T-helper 1 cell treated with Interleukin-12 subunit alpha and Interleukin-12 subunit beta and Interleukin-4 antibody, amounts not matched to agents 30 μg/mL and 1 μg/mL, for 36 hours (primary cell): ENCODE measurements at regions not wholly inside any gene's neighbourhood (a gene's known extent, or its start where the extent isn't known, plus 50 kb on each side); places are given as distances from the start of the nearest gene placed in this dataset.

Experiments
- H3K27ac Mint-ChIP-seq: one replicate; pipeline ENCODE4 v1.8.0; 2021; ENCODE audit warnings: mild to moderate bottlenecking, mixed read lengths
- H3K27me3 Mint-ChIP-seq: one replicate; pipeline ENCODE4 v1.8.0; 2021; ENCODE audit warnings: low read depth, mixed read lengths
- H3K36me3 Mint-ChIP-seq: one replicate; pipeline ENCODE4 v1.8.0; 2021; ENCODE audit warnings: low read depth, mixed read lengths
- H3K4me1 Mint-ChIP-seq: one replicate; pipeline ENCODE4 v1.8.0; 2021; ENCODE audit warnings: low read depth, mixed read lengths
- H3K4me3 Mint-ChIP-seq: one replicate; pipeline ENCODE4 v1.8.0; 2021; ENCODE audit warnings: mild to moderate bottlenecking, moderate library complexity, mixed read lengths
- H3K9me3 Mint-ChIP-seq: one replicate; pipeline ENCODE4 v1.8.0; 2021; ENCODE audit warnings: mixed read lengths

DNA sequence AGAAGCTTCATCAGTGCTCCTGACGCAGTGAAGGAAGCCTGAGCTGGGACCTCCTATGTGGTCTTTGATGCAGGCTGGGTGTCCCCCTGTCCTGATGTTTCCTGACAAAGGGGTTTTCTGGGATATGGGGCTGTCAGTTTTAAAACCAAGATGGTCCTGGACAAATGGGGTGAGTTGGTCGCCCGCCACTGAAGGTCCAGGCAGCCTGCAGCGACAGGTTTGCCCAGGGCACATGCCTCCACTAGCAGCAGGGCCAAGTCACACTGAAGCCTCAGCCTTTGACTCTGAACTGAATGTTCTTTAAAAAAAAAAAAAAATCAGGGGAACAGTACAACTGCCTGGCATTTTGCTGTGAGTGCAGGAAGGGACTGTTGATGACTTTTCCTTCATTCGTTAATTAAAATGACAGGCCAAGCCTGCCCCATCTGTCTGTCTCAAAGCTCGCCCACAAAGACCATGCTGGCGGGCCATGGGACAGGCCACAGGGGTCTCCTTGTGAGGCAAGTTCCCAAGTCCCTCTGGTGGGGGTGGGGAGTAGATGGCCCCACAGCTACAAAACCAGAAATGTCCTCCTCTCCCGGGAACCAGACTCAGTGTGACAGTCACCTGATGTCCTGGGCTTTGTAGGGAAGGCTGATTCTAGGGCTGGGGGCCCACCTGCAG, 274.8 kb downstream of the CTTN start:
- Mint-ChIP-seq H3K27ac (no peak overlapping the region), H3K4me1 (no peaks in the 10 kb centered on the region), H3K27me3 (no peaks in the 10 kb centered on the region), H3K4me3 (no peak overlapping the region), H3K9me3 (no peaks in the 10 kb centered on the region), H3K36me3 (no peaks in the 10 kb centered on the region)

GRCh38 chr11:70674605-70675004, 276.3 kb downstream of the CTTN start:
- Mint-ChIP-seq H3K4me3 (no peak overlapping the region), H3K36me3 (no peaks in the 10 kb centered on the region), H3K9me3 (no peaks in the 10 kb centered on the region), H3K27ac (no peak overlapping the region), H3K4me1 (no peaks in the 10 kb centered on the region), H3K27me3 (no peaks in the 10 kb centered on the region)

GRCh38 chr11:70675697-70676374, 277.5 kb downstream of the CTTN start:
- no peaks in the 10 kb centered on the region for H3K27me3 Mint-ChIP-seq
- H3K27ac Mint-ChIP-seq = no peak overlapping the region
- H3K9me3 Mint-ChIP-seq = no peaks in the 10 kb centered on the region
- no peak overlapping the region for H3K4me3 Mint-ChIP-seq
- H3K4me1 Mint-ChIP-seq = no peaks in the 10 kb centered on the region
- no peaks in the 10 kb centered on the region for H3K36me3 Mint-ChIP-seq

GRCh38 chr11:70677232-70677916, 279.0 kb downstream of the CTTN start:
- Mint-ChIP-seq H3K4me1 (no peaks in the 10 kb centered on the region), H3K4me3 (no peak overlapping the region), H3K27ac (no peak overlapping the region), H3K27me3 (no peaks in the 10 kb centered on the region), H3K36me3 (no peaks in the 10 kb centered on the region), H3K9me3 (no peaks in the 10 kb centered on the region)

GRCh38 chr11:70678931-70679900, 280.9 kb downstream of the CTTN start:
- Mint-ChIP-seq H3K9me3 (no peaks in the 10 kb centered on the region), H3K4me1 (no peaks in the 10 kb centered on the region), H3K27ac (no peak overlapping the region), H3K4me3 (no peak overlapping the region), H3K36me3 (no peaks in the 10 kb centered on the region), H3K27me3 (no peaks in the 10 kb centered on the region)

DNA sequence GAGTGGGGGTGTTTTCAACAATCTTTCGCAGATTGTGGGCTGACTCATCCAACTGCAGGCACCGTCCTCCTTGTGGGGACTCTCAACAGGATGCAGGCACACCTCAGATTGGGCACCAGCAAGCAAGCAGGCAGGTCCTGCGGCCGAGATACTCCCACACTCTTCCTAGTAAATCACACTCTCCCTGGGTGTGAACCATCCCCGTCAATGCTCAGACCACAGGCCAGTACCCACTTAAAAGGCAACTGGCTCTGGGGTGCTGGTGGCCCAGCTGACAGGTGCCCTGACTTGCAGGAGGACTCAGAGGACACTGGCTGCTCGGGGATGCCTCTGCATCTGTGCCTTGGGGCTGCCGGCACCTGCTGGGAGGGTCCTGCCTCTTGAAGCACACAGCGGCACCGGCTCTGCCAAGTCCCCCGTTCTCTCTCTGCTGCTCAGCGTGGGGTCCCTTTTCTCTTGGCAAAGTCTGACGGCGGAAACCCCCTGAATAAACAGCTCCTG, 282.5 kb downstream of the CTTN start:
- Mint-ChIP-seq H3K36me3 (no peaks in the 10 kb centered on the region), H3K4me1 (no peaks in the 10 kb centered on the region), H3K4me3 (no peak overlapping the region), H3K27ac (no peak overlapping the region), H3K27me3 (no peaks in the 10 kb centered on the region), H3K9me3 (no peaks in the 10 kb centered on the region)

DNA sequence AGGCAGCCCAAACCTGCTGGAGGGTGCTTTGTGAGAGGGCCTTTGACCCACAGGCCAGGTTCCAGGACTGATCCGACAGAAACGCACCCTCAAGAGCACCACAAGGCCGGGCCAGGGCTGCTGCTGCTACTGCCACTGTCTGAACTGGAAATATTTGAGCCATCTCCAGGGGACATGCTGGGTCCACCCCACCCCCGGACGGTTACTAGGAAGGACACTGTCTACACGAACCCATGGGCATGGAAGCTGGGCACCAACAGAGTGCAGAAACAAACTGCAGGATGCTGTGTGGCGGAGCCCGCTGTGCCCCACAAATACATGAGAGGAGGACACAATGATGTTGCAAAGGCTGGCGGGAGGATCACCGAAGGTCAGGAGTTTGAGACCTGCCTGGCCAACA, 283.7 kb downstream of the CTTN start:
- Mint-ChIP-seq H3K9me3 (no peaks in the 10 kb centered on the region), H3K27ac (no peak overlapping the region), H3K27me3 (no peaks in the 10 kb centered on the region), H3K4me1 (no peaks in the 10 kb centered on the region), H3K36me3 (no peaks in the 10 kb centered on the region), H3K4me3 (no peak overlapping the region)

- Mint-ChIP-seq H3K27me3 (no peaks in the 10 kb centered on the region), H3K36me3 (no peaks in the 10 kb centered on the region), H3K4me1 (no peaks in the 10 kb centered on the region), H3K27ac (no peak overlapping the region), H3K9me3 (no peaks in the 10 kb centered on the region), H3K4me3 (no peak overlapping the region)
Measured at GRCh38 chr11:70682760-70683159, 284.4 kb downstream of the CTTN start.

- Mint-ChIP-seq H3K27ac (no peak overlapping the region), H3K9me3 (peaks cover 4% of the 10 kb centered on the region), H3K27me3 (no peaks in the 10 kb centered on the region), H3K4me3 (no peak overlapping the region), H3K36me3 (no peaks in the 10 kb centered on the region), H3K4me1 (no peaks in the 10 kb centered on the region)
Measured at GRCh38 chr11:70687716-70688115, 289.4 kb downstream of the CTTN start.

DNA sequence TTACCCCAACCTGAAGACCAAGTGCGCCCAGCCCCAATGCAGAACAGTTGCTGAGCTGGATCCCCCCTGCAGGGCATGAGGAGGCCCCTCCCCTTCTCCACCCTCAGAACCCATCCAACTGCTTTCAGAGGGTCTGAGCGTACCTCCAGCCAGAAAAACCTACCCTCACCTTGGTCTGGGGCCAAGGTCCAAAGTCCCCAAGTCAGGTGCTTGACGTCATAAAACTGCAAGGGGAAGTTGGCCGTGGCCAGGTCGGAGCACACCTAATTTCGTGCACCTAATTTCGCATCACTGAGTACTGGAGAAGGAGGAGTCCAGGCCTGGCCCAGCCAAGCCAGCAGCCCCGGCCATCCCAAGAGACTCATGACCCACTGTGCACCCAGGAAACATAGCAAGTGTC, 289.8 kb downstream of the CTTN start:
- Mint-ChIP-seq H3K27ac (no peak overlapping the region), H3K27me3 (no peaks in the 10 kb centered on the region), H3K4me1 (no peaks in the 10 kb centered on the region), H3K9me3 (peaks cover 4% of the 10 kb centered on the region), H3K4me3 (no peak overlapping the region), H3K36me3 (no peaks in the 10 kb centered on the region)

- no peak overlapping the region for H3K4me3 Mint-ChIP-seq
- peaks cover 4% of the 10 kb centered on the region for H3K9me3 Mint-ChIP-seq
- no peaks in the 10 kb centered on the region for H3K4me1 Mint-ChIP-seq
- H3K36me3 Mint-ChIP-seq = no peaks in the 10 kb centered on the region
- H3K27ac Mint-ChIP-seq = no peak overlapping the region
- H3K27me3 Mint-ChIP-seq = no peaks in the 10 kb centered on the region
Measured at GRCh38 chr11:70689764-70690163, 291.4 kb downstream of the CTTN start.

- Mint-ChIP-seq H3K36me3 (no peaks in the 10 kb centered on the region), H3K4me3 (no peak overlapping the region), H3K4me1 (no peaks in the 10 kb centered on the region), H3K9me3 (peaks cover 4% of the 10 kb centered on the region), H3K27ac (no peak overlapping the region), H3K27me3 (no peaks in the 10 kb centered on the region)
Measured at GRCh38 chr11:70692131-70692530, 293.8 kb downstream of the CTTN start.

DNA sequence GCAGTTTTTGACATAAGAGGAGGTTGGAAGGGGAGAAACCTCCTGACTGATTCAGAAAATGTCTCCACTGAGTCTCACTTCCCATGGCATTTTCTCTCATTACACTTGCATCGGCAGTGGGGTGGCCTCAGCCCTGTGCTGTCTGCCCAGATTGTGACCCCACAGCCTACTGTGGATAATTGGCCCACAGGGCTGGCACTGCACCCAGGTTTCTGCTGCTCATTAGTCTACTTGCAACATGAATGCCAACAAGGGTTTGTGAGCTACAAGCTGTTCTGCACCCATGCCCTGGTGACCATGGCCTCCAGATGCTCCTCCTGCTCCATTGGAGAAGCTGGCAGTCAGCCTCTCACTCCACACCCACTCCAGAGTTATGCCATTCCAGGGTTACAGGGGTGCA, 296.0 kb downstream of the CTTN start:
- Mint-ChIP-seq H3K9me3 (peaks cover 4% of the 10 kb centered on the region), H3K27me3 (no peaks in the 10 kb centered on the region), H3K36me3 (no peaks in the 10 kb centered on the region), H3K4me3 (no peak overlapping the region), H3K27ac (no peak overlapping the region), H3K4me1 (no peaks in the 10 kb centered on the region)
